BLaER1 treated with 17β-estradiol and CSF1 and Interleukin-3, amounts not matched to agents 10 nM and 100 nM (cell line): ENCODE measurements at regions not wholly inside any gene's neighbourhood (a gene's known extent, or its start where the extent isn't known, plus 50 kb on each side); places are given as distances from the start of the nearest gene placed in this dataset.

Experiments
- H3K27ac ChIP-seq, 11 experiments: shearing (Covaris generic); formaldehyde crosslinking; 2 replicates each; pipeline ENCODE4 v1.8.1; 2022
- H3K27me3 ChIP-seq, 11 experiments: shearing (Covaris generic); formaldehyde crosslinking; 2 replicates each; pipeline ENCODE4 v1.8.1; 2022
- H3K36me3 ChIP-seq, 11 experiments: shearing (Covaris generic); formaldehyde crosslinking; 2 replicates each; pipeline ENCODE4 v1.8.1; 2022
- H3K4me1 ChIP-seq, 10 experiments: shearing (Covaris generic); formaldehyde crosslinking; 2 replicates each; pipeline ENCODE4 v1.8.1; 2022
- H3K4me2 ChIP-seq, 11 experiments: shearing (Covaris generic); formaldehyde crosslinking; 2 replicates each; pipeline ENCODE4 v1.8.1; 2022
- H3K4me3 ChIP-seq, 10 experiments: shearing (Covaris generic); formaldehyde crosslinking; 2 replicates each; pipeline ENCODE4 v1.8.1; 2022
- H3K9ac ChIP-seq, 11 experiments: shearing (Covaris generic); formaldehyde crosslinking; 2 replicates each; pipeline ENCODE4 v1.8.1; 2022
- H3K9me3 ChIP-seq, 11 experiments: shearing (Covaris generic); formaldehyde crosslinking; replicated peaks in 1 of 11; 2 replicates each; pipeline ENCODE4 v1.8.1; 2022
- H4K20me1 ChIP-seq, 11 experiments: shearing (Covaris generic); formaldehyde crosslinking; 2 replicates each; pipeline ENCODE4 v1.8.1; 2022
- Cebpa-rat ChIP-seq, 11 experiments: shearing (Covaris generic); IDR thresholded peaks; 2 replicates each; pipeline ENCODE4 v1.8.1; 2022

DNA sequence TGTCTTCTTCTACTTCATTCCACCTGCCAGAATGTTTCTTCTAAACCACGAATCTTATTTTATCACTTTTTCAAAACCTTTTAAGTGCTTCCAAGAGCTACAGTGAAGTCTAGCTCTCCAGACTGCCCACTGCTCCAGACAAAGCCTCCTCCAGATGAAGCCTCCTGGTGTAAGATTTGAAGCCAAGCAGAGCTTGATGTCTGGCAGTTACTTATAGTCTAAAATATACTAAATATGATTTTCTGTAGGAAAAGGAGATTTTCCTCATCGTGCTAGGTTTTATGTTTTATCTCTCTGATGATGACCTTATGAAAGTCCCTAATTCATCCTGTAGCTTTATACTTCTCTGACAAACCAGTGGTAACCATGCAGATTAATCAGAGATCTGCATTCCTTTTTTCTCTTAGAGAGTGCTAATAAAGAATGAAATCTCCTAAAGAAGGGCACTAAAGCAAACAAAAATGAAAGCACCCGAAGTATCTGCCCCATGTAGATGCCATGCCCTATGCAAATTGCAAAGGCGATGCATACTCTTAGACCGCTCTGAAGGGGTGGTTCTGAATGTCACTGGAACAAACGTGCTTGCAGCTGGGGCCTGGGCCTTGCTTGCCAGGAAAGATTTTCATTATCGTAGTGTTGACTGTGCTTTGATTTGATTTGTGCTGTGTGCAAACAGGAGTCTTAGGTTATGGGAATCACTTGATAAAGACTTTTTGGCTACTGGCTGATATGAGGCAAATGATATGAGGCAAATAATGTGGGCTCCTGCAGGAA is 314.2 kb downstream of the PID1 start:
- no peak overlapping the region for H3K9ac ChIP-seq
- H3K27me3 ChIP-seq, result no peaks in the 10 kb centered on the region
- H4K20me1 ChIP-seq, result no peaks in the 10 kb centered on the region
- no peaks in the 10 kb centered on the region for H3K9me3 ChIP-seq
- no peak overlapping the region for H3K4me2 ChIP-seq
- H3K36me3 ChIP-seq, result no peaks in the 10 kb centered on the region
- TF ChIP-seq Cebpa-rat (IDR thresholded peaks at IDR 0.05), result no peak
- H3K4me3 ChIP-seq, result no peak overlapping the region
- H3K27ac ChIP-seq, result no peak overlapping the region
- H3K4me1 ChIP-seq, result no peaks in the 10 kb centered on the region

GRCh38 chr2:228949831-228950230 is 321.3 kb downstream of the PID1 start:
- no peak for TF ChIP-seq Cebpa-rat (IDR thresholded peaks at IDR 0.05)
- Histone ChIP-seq H3K9me3 (peaks cover 0 to 6% (median 0%) of the 10 kb centered on the region in 11 experiments; a peak in 1 of 22 replicates), H3K4me2 (no peak overlapping the region)

GRCh38 chr2:228945710-228946109 is 325.4 kb downstream of the PID1 start:
- H4K20me1 ChIP-seq, result no peaks in the 10 kb centered on the region
- H3K4me2 ChIP-seq, result no peak overlapping the region
- H3K4me1 ChIP-seq, result no peaks in the 10 kb centered on the region
- H3K9ac ChIP-seq, result no peak overlapping the region
- no peaks in the 10 kb centered on the region for H3K36me3 ChIP-seq
- H3K4me3 ChIP-seq, result no peak overlapping the region
- TF ChIP-seq Cebpa-rat (IDR thresholded peaks at IDR 0.05), result no peak
- H3K27ac ChIP-seq, result no peak overlapping the region
- H3K27me3 ChIP-seq, result no peaks in the 10 kb centered on the region
- peaks cover 0 to 6% (median 0%) of the 10 kb centered on the region in 11 experiments; a peak in 2 of 22 replicates for H3K9me3 ChIP-seq

More at GRCh38 chr2:228949831-228950230, 321.3 kb downstream of the PID1 start:
- Histone ChIP-seq H3K9ac (no peak overlapping the region), H3K27me3 (no peaks in the 10 kb centered on the region), H4K20me1 (no peaks in the 10 kb centered on the region), H3K36me3 (no peaks in the 10 kb centered on the region), H3K27ac (no peak overlapping the region), H3K4me3 (no peak overlapping the region), H3K4me1 (no peaks in the 10 kb centered on the region)

DNA sequence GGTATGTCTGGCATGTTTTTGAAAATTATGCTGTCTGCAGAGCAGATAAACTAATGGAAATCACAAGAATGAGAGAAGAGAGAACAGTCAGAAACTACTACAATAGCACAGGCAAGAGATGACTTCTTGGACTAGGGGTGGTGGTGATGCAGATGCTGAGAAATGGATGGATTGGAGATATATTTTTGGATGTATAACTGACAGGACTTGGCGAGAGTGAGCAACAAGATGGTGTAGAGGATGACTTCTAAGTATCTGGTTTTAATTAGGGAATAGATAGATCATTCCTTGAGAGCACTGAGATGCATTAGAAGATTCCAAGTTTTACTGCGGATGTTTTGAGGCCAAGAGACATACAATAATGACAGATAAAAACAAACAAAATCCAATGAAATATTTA is 328.2 kb downstream of the PID1 start:
- Histone ChIP-seq H3K9me3 (peaks cover 0 to 11% (median 0%) of the 10 kb centered on the region in 11 experiments; a peak in 3 of 22 replicates), H3K4me1 (peaks cover 0 to 26% (median 14%) of the 10 kb centered on the region in 10 experiments; a peak in 15 of 20 replicates), H3K9ac (no peak overlapping the region), H3K27me3 (no peaks in the 10 kb centered on the region), H3K36me3 (no peaks in the 10 kb centered on the region), H3K4me3 (no peak overlapping the region), H4K20me1 (no peaks in the 10 kb centered on the region), H3K4me2 (no peak overlapping the region), H3K27ac (no peak overlapping the region)
- TF ChIP-seq Cebpa-rat (IDR thresholded peaks at IDR 0.05), result no peak

GRCh38 chr2:228938629-228939028 is 332.5 kb downstream of the PID1 start:
- TF ChIP-seq Cebpa-rat (IDR thresholded peaks at IDR 0.05), result peak in 3 of 11 experiments; percentile 18 to 71 (median 69); a peak in 3 of 22 replicates
- H3K9ac ChIP-seq, result no peak overlapping the region
- H3K4me2 ChIP-seq, result peak overlapping the region; percentile 0 to 65 (median 54); a peak in 16 of 22 replicates
- peaks cover 0 to 31% (median 14%) of the 10 kb centered on the region in 10 experiments; a peak in 15 of 20 replicates for H3K4me1 ChIP-seq
- no peaks in the 10 kb centered on the region for H3K27me3 ChIP-seq
- no peak overlapping the region; a peak in 2 of 20 replicates for H3K4me3 ChIP-seq
- peaks cover 6 to 14% (median 9%) of the 10 kb centered on the region in 11 experiments for H3K9me3 ChIP-seq
- peak overlapping the region in 8 of 11 experiments; percentile 16 to 55 (median 38); a peak in 9 of 22 replicates for H3K27ac ChIP-seq
- no peaks in the 10 kb centered on the region for H4K20me1 ChIP-seq
- no peaks in the 10 kb centered on the region for H3K36me3 ChIP-seq

DNA sequence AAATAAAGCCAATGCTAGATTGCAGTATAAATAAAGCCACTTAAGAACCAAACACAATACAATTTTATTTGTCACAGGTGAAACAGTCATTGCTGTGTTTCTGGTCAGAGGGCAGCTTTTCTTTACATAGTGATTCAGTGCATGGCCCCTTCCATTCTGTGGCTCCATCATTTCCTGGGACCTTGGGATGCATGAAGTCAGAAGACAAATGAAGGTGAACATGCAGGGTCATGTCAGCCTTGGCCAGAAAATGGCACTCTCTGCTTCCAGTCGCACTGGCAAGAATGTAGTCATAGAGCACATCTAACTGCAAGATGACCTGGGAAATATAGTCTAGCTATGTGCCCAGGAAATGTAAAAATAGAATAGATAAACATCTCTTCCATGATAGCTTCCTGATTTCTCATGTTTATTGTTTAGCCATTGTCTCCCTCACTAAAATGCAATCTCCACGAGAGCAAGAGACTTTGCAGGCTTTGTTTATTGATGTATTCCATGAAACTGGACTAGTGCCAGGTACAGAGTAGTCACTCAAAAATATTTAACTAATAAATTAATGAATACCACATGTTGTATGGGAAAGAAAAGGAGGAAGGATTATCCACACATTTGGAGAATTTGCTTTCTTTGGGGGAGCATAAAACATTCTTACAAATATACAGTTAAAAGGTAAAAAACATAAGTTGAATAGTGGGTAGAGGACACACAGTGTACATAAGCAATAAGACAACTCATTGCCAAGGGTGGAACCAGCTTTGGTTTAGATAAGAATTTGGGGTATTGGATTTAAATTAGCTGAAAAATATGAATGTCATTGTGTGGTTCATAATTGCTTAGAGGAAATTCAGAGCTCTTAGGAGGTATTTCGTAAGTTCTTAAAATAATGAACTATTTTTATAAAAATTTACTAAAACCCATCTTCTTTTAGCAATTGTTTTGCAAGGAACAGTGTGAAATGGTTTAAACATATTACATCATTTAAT is 343.8 kb downstream of the PID1 start:
- Histone ChIP-seq H3K27me3 (no peaks in the 10 kb centered on the region), H3K36me3 (no peaks in the 10 kb centered on the region), H4K20me1 (no peaks in the 10 kb centered on the region), H3K9me3 (peaks cover 12 to 40% (median 22%) of the 10 kb centered on the region in 11 experiments), H3K9ac (no peak overlapping the region), H3K4me1 (peaks cover 0 to 4% (median 0%) of the 10 kb centered on the region in 10 experiments; a peak in 2 of 20 replicates), H3K4me3 (no peak overlapping the region), H3K27ac (no peak overlapping the region), H3K4me2 (peak overlapping the region in 2 of 11 experiments; percentile 1 to 4; a peak in 2 of 22 replicates)
- TF ChIP-seq Cebpa-rat (IDR thresholded peaks at IDR 0.05), result no peak

DNA sequence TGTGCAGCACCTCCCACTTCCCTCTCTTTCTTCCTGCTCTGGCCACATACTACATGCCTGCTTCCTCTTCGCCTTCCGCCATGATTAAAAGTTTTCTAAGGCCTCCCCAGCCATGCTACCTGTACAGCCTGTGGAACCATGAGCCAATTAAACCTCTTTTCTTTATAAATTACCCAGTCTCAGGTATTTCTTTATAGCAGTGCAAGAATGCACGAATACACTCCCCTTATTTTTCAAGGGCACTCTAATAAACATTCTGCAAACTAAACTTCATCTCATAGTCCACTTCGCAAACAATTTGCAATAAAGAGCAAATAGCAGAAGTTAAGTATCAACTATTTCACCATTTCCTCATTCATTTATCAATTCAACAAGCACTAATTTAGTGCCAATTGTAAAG is 351.3 kb downstream of the PID1 start:
- no peak overlapping the region for H3K27ac ChIP-seq
- no peak overlapping the region for H3K9ac ChIP-seq
- H4K20me1 ChIP-seq, result no peaks in the 10 kb centered on the region
- H3K36me3 ChIP-seq, result no peaks in the 10 kb centered on the region
- H3K4me1 ChIP-seq, result peaks cover 0 to 2% (median 0%) of the 10 kb centered on the region in 10 experiments; a peak in 4 of 20 replicates
- H3K4me3 ChIP-seq, result no peak overlapping the region
- no peaks in the 10 kb centered on the region for H3K27me3 ChIP-seq
- H3K4me2 ChIP-seq, result no peak overlapping the region
- peaks cover 0 to 43% (median 13%) of the 10 kb centered on the region in 11 experiments; a peak in 13 of 22 replicates for H3K9me3 ChIP-seq
- no peak for TF ChIP-seq Cebpa-rat (IDR thresholded peaks at IDR 0.05)

GRCh38 chr2:228917220-228917619 is 353.9 kb downstream of the PID1 start:
- peaks cover 0 to 49% (median 7%) of the 10 kb centered on the region in 11 experiments; a peak in 10 of 22 replicates for H3K9me3 ChIP-seq
- H3K4me2 ChIP-seq, result no peak overlapping the region
- H3K4me1 ChIP-seq, result peaks cover 0 to 10% (median 0%) of the 10 kb centered on the region in 10 experiments; a peak in 5 of 20 replicates
- H3K4me3 ChIP-seq, result no peak overlapping the region
- TF ChIP-seq Cebpa-rat (IDR thresholded peaks at IDR 0.05), result no peak
- H3K36me3 ChIP-seq, result no peaks in the 10 kb centered on the region
- no peaks in the 10 kb centered on the region for H4K20me1 ChIP-seq
- no peaks in the 10 kb centered on the region for H3K27me3 ChIP-seq
- no peak overlapping the region for H3K27ac ChIP-seq
- no peak overlapping the region for H3K9ac ChIP-seq
